ENCODE measurements at regions not wholly inside any gene's neighbourhood (a gene's known extent, or its start where the extent isn't known, plus 50 kb on each side); places are given as distances from the start of the nearest gene placed in this dataset.
"Not testable (repeated sequence)": the region's sequence is repeated elsewhere in the genome, so short reads cannot be mapped to it uniquely, and the experiment has no call there.

DNA sequence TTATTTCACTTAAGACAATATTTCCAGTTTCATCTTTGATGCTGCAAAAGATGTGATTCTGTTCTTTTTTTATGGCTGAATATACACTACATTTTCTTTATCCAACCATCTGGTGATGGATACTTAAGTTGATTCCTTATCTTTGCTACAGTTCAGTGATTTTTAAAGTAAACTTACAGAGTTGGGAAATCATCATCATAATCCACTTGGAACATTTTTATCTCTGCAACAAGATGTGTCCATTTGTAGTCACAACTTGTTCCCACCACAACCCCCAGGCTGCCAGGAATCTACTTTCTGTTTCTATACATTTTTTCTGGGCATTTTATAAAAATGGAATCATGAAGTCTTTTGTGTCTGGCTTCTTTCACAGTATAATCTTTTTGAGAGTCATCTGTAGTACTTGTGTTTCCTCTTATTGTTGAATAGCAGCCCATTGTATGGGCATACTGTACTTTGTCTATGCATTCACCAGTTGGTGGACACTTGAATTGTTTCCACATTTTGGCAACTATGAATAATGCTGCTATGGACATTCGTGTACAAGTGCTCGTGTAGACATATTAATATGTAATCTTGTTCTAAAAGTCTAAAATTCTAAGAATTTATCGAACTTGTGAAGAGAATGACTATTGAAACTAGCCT, 212.5 kb upstream of the DDHD1 start:
- no peaks in the 10 kb centered on the region for H3K79me2 ChIP-seq (ENCODE audit: control insufficient read depth, low read length)
- no peaks in the 10 kb centered on the region for H3K9me3 ChIP-seq (ENCODE audit: control insufficient read depth, insufficient read depth, low read length)
- no peaks in the 10 kb centered on the region for H3K4me1 ChIP-seq (ENCODE audit: control insufficient read depth, low read length)

GRCh38 chr14:53362916-53363315, 209.8 kb upstream of the DDHD1 start:
- H3K27ac ChIP-seq (ENCODE audit: low read depth, low read length); H3K4me1 ChIP-seq (ENCODE audit: control insufficient read depth, low read length); H3K4me3 ChIP-seq (ENCODE audit: low read length); H3K79me2 ChIP-seq (ENCODE audit: control insufficient read depth, low read length); H3K9me2 ChIP-seq (replicated peaks; ENCODE audit: control insufficient read depth, low read length); H3K9me3 ChIP-seq (ENCODE audit: control insufficient read depth, insufficient read depth, low read length); H3K27me3 ChIP-seq (ENCODE audit: control insufficient read depth, low read length); H3K4me2 ChIP-seq (ENCODE audit: low read length); H3F3A ChIP-seq (ENCODE audit: control insufficient read depth, insufficient read depth); H3K36me3 ChIP-seq (ENCODE audit: control insufficient read depth, low read length); H4K20me1 ChIP-seq (ENCODE audit: control insufficient read depth, insufficient read depth, low read depth, low read length): not testable (repeated sequence)

More for the DNA sequence above, 212.5 kb upstream of the DDHD1 start:
- Histone ChIP-seq H3K27me3 (ENCODE audit: control insufficient read depth, low read length) (no peaks in the 10 kb centered on the region), H3K4me2 (ENCODE audit: low read length) (no peak overlapping the region), H3K36me3 (ENCODE audit: control insufficient read depth, low read length) (no peaks in the 10 kb centered on the region), H4K20me1 (ENCODE audit: control insufficient read depth, insufficient read depth, low read depth, low read length) (no peaks in the 10 kb centered on the region), H3K9me2 (replicated peaks; ENCODE audit: control insufficient read depth, low read length) (no peaks in the 10 kb centered on the region), H3K27ac (ENCODE audit: low read depth, low read length) (no peak overlapping the region), H3K4me3 (ENCODE audit: low read length) (no peak overlapping the region), H3F3A (ENCODE audit: control insufficient read depth, insufficient read depth) (no peaks in the 10 kb centered on the region)
- TF ChIP-seq EZH2phosphoT487 (IDR thresholded peaks at IDR 0.05; ENCODE audit: borderline replicate concordance, low read length) (no peak), CTCF (IDR thresholded peaks at IDR 0.05; ENCODE audit: low read depth, low read length, poor library complexity, severe bottlenecking) (no peak)

DNA sequence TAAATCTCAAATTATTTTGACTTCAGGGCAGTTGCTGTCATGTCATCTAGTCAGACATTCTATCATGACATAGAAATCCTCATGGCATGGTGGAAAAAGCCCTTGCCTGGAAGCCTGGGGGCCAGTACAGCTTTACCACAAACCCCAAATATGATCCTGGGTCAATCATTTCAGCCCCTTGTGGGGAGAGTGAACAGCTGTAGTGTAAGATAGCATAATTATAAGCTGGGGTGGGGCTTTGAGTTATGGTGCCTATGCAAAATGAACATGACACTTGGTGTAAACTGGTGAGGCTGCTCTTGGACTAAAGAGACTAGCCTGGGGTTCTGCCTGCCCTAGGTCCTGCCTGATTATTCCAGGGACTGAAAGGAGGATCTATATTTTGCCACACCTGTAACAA, 207.7 kb upstream of the DDHD1 start:
- no peaks in the 10 kb centered on the region for H4K20me1 ChIP-seq (ENCODE audit: control insufficient read depth, insufficient read depth, low read depth, low read length)
- no peak overlapping the region for H3K27ac ChIP-seq (ENCODE audit: low read depth, low read length)
- TF ChIP-seq CTCF (IDR thresholded peaks at IDR 0.05; ENCODE audit: low read depth, low read length, poor library complexity, severe bottlenecking): no peak
- TF ChIP-seq EZH2phosphoT487 (IDR thresholded peaks at IDR 0.05; ENCODE audit: borderline replicate concordance, low read length): no peak
- H3K79me2 ChIP-seq (ENCODE audit: control insufficient read depth, low read length): no peaks in the 10 kb centered on the region
- H3K27me3 ChIP-seq (ENCODE audit: control insufficient read depth, low read length): no peaks in the 10 kb centered on the region
- H3K4me1 ChIP-seq (ENCODE audit: control insufficient read depth, low read length): no peaks in the 10 kb centered on the region
- H3K9me3 ChIP-seq (ENCODE audit: control insufficient read depth, insufficient read depth, low read length): no peaks in the 10 kb centered on the region
- H3F3A ChIP-seq (ENCODE audit: control insufficient read depth, insufficient read depth): no peaks in the 10 kb centered on the region
- H3K4me2 ChIP-seq (ENCODE audit: low read length): no peak overlapping the region
- H3K4me3 ChIP-seq (ENCODE audit: low read length): no peak overlapping the region
- no peaks in the 10 kb centered on the region for H3K9me2 ChIP-seq (replicated peaks; ENCODE audit: control insufficient read depth, low read length)
- H3K36me3 ChIP-seq (ENCODE audit: control insufficient read depth, low read length): no peaks in the 10 kb centered on the region

DNA sequence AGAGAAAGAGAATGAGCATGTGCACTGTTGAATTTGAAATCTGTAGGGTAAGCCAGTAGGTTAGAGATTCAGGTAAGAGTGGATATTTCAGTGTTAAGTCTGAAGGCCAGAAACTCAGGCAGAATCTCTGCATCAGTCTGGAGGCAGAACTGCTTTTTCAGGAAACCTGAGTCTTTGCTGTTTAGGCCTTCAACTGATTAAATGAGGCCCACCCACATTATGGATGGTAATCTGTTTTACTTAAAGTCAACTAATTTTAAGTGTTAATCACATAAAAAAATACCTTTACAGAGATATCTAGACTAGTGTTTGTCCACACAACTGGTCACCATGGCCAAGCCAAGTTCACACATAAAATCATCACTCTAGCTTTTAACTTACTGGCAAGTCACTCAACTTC, 205.0 kb upstream of the DDHD1 start:
- no peaks in the 10 kb centered on the region for H3K4me1 ChIP-seq (ENCODE audit: control insufficient read depth, low read length)
- H3K79me2 ChIP-seq (ENCODE audit: control insufficient read depth, low read length): no peaks in the 10 kb centered on the region
- TF ChIP-seq CTCF (IDR thresholded peaks at IDR 0.05; ENCODE audit: low read depth, low read length, poor library complexity, severe bottlenecking) (no peak), EZH2phosphoT487 (IDR thresholded peaks at IDR 0.05; ENCODE audit: borderline replicate concordance, low read length) (no peak)

More for the DNA sequence above, 205.0 kb upstream of the DDHD1 start:
- no peak overlapping the region for H3K4me2 ChIP-seq (ENCODE audit: low read length)
- H3K27ac ChIP-seq (ENCODE audit: low read depth, low read length): no peak overlapping the region
- H3K9me3 ChIP-seq (ENCODE audit: control insufficient read depth, insufficient read depth, low read length): no peaks in the 10 kb centered on the region
- no peaks in the 10 kb centered on the region for H3K27me3 ChIP-seq (ENCODE audit: control insufficient read depth, low read length)
- H3F3A ChIP-seq (ENCODE audit: control insufficient read depth, insufficient read depth): no peaks in the 10 kb centered on the region
- H3K36me3 ChIP-seq (ENCODE audit: control insufficient read depth, low read length): no peaks in the 10 kb centered on the region
- H4K20me1 ChIP-seq (ENCODE audit: control insufficient read depth, insufficient read depth, low read depth, low read length): no peaks in the 10 kb centered on the region
- no peaks in the 10 kb centered on the region for H3K9me2 ChIP-seq (replicated peaks; ENCODE audit: control insufficient read depth, low read length)
- no peak overlapping the region for H3K4me3 ChIP-seq (ENCODE audit: low read length)

Data from DOHH2 (cell line).